ENCODE measurements at regions not wholly inside any gene's neighbourhood (a gene's known extent, or its start where the extent isn't known, plus 50 kb on each side); places are given as distances from the start of the nearest gene placed in this dataset.

- TF ChIP-seq CTCF (IDR thresholded peaks at IDR 0.05; ENCODE audit: poor library complexity) (no peak), EZH2 (IDR thresholded peaks at IDR 0.05; ENCODE audit: borderline replicate concordance) (no peak), EZH2phosphoT487 (IDR thresholded peaks at IDR 0.05; ENCODE audit: low read depth, severe bottlenecking, unreplicated experiment) (no peak)
These were observed 54.2 kb upstream of the TRIM26 start for GRCh38 chr6:30267423-30267822.

All from hepatocyte (in vitro differentiated cells).